GM12878 (cell line): ENCODE measurements at regions not wholly inside any gene's neighbourhood (a gene's known extent, or its start where the extent isn't known, plus 50 kb on each side); places are given as distances from the start of the nearest gene placed in this dataset.
A peak's percentile ranks its signal among the peaks of the same experiment; 100 is the strongest.

Source experiments
- ATF7 ChIP-seq: fragments of 450-650 bp; IDR thresholded peaks from 2 replicates; pipeline ENCODE4 v1.6.1; 2016; ENCODE audit warnings: low read depth, mild to moderate bottlenecking
- BHLHE40 ChIP-seq, 2 experiments: fragments of 450-650 bp in 1 of 2; IDR thresholded peaks; 2 replicates each; pipeline ENCODE4 v1.6.1; 2011 to 2017; ENCODE audit warnings: low read depth in 2 of 2, borderline replicate concordance in 1 of 2, improper control_type of control experiment in 1 of 2, low read length in 1 of 2, mild to moderate bottlenecking in 1 of 2
- CEBPB ChIP-seq, 2 experiments: fragments of 150-350 bp in 1 of 2; IDR thresholded peaks; 2 replicates each; pipeline ENCODE4 v1.6.1; 2012 to 2014; ENCODE audit warnings: low read depth in 2 of 2, low read length in 2 of 2, borderline replicate concordance in 1 of 2, inconsistent platforms in 1 of 2
- EED ChIP-seq: sonication (generic); IDR thresholded peaks from 2 replicates; pipeline ENCODE4 v1.6.1; 2016; ENCODE audit warnings: antibody characterized with exemption, low read depth
- GABPA ChIP-seq: IDR thresholded peaks from 2 replicates; pipeline ENCODE4 v1.6.1; 2014; ENCODE audit warnings: antibody characterized with exemption, low read depth, mild to moderate bottlenecking, inconsistent platforms
- IRF4 ChIP-seq: IDR thresholded peaks from 2 replicates; pipeline ENCODE4 v1.6.1; 2011; ENCODE audit warnings: low read depth, low read length
- NR2F1 ChIP-seq: fragments of 450-650 bp; conservative IDR thresholded peaks from 2 replicates; pipeline ENCODE4 v1.6.1; 2017; ENCODE audit warnings: mild to moderate bottlenecking
- TF ChIP-seq, protein P1 (sequence below): IDR thresholded peaks from 2 replicates; pipeline ENCODE4 v1.6.1; 2012; ENCODE audit warnings: low read depth, low read length, improper control_type of control experiment
- TF ChIP-seq, protein P2 (sequence below): IDR thresholded peaks from 2 replicates; pipeline ENCODE4 v1.6.1; 2012; ENCODE audit warnings: low read length, inconsistent platforms
- TF ChIP-seq, protein P3 (sequence below): fragments of 450-650 bp; IDR thresholded peaks from 2 replicates; pipeline ENCODE4 v1.6.1; 2017; ENCODE audit warnings: low read depth, mild to moderate bottlenecking, moderate library complexity
- TF ChIP-seq, protein P4 (sequence below): IDR thresholded peaks from 2 replicates; pipeline ENCODE4 v1.6.1; 2012; ENCODE audit warnings: mild to moderate bottlenecking, low read depth, low read length
- TF ChIP-seq, protein P5 (sequence below): fragments of 450-650 bp; IDR thresholded peaks from 2 replicates; pipeline ENCODE4 v1.6.1; 2017; ENCODE audit warnings: mild to moderate bottlenecking, low read depth, inconsistent platforms; ENCODE audit not compliant: poor library complexity, severe bottlenecking

DNA sequence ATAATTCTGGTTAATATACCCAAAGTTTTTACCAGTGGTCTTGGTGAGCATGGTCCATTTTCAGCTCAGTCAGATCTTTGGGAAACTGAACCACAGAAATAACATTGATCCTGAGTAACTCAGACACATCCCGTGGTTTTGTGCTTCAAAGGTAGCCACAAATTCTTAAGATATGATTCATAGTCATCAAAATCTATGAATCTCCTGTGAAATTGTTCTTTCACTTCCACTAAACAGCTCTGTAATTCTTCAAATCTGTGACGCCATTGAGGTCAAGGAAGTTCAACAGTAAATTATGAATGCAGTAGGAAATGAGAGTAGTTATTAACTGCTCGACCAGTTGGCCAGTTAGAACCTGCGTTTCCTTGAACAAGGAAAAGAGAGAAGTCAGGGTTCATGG is 147.3 kb downstream of the IRS1 start (continued):
- TF ChIP-seq, protein P1, sequence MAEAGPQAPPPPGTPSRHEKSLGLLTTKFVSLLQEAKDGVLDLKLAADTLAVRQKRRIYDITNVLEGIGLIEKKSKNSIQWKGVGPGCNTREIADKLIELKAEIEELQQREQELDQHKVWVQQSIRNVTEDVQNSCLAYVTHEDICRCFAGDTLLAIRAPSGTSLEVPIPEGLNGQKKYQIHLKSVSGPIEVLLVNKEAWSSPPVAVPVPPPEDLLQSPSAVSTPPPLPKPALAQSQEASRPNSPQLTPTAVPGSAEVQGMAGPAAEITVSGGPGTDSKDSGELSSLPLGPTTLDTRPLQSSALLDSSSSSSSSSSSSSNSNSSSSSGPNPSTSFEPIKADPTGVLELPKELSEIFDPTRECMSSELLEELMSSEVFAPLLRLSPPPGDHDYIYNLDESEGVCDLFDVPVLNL = no peak
- TF ChIP-seq ATF7 (peak; percentile 75), IRF4 (peak; percentile 59; the same call in 1 of the 2 replicates), CEBPB (IDR thresholded peaks at IDR 0.05; ENCODE audit: borderline replicate concordance in 1 of 2, low read depth in 2 of 2, low read length in 2 of 2) (0 out of 4 replicates have a peak, but pooled peaks of 1 of the 2 experiments have one; percentile 27), EED (peak; percentile 89), GABPA (peak; percentile 19; the same call in 1 of the 2 replicates), NR2F1 (peak; percentile 90), BHLHE40 (IDR thresholded peaks at IDR 0.05; ENCODE audit: borderline replicate concordance in 1 of 2, low read depth in 2 of 2, low read length in 1 of 2) (peak in 1 of 2 experiments; percentile 31; a peak in 1 of 4 replicates)
- TF ChIP-seq, protein P2, sequence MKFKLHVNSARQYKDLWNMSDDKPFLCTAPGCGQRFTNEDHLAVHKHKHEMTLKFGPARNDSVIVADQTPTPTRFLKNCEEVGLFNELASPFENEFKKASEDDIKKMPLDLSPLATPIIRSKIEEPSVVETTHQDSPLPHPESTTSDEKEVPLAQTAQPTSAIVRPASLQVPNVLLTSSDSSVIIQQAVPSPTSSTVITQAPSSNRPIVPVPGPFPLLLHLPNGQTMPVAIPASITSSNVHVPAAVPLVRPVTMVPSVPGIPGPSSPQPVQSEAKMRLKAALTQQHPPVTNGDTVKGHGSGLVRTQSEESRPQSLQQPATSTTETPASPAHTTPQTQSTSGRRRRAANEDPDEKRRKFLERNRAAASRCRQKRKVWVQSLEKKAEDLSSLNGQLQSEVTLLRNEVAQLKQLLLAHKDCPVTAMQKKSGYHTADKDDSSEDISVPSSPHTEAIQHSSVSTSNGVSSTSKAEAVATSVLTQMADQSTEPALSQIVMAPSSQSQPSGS = peak; percentile 63
- TF ChIP-seq, protein P3, sequence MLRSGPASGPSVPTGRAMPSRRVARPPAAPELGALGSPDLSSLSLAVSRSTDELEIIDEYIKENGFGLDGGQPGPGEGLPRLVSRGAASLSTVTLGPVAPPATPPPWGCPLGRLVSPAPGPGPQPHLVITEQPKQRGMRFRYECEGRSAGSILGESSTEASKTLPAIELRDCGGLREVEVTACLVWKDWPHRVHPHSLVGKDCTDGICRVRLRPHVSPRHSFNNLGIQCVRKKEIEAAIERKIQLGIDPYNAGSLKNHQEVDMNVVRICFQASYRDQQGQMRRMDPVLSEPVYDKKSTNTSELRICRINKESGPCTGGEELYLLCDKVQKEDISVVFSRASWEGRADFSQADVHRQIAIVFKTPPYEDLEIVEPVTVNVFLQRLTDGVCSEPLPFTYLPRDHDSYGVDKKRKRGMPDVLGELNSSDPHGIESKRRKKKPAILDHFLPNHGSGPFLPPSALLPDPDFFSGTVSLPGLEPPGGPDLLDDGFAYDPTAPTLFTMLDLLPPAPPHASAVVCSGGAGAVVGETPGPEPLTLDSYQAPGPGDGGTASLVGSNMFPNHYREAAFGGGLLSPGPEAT = peak; percentile 72; the same call in 1 of the 2 replicates
- TF ChIP-seq, protein P4, sequence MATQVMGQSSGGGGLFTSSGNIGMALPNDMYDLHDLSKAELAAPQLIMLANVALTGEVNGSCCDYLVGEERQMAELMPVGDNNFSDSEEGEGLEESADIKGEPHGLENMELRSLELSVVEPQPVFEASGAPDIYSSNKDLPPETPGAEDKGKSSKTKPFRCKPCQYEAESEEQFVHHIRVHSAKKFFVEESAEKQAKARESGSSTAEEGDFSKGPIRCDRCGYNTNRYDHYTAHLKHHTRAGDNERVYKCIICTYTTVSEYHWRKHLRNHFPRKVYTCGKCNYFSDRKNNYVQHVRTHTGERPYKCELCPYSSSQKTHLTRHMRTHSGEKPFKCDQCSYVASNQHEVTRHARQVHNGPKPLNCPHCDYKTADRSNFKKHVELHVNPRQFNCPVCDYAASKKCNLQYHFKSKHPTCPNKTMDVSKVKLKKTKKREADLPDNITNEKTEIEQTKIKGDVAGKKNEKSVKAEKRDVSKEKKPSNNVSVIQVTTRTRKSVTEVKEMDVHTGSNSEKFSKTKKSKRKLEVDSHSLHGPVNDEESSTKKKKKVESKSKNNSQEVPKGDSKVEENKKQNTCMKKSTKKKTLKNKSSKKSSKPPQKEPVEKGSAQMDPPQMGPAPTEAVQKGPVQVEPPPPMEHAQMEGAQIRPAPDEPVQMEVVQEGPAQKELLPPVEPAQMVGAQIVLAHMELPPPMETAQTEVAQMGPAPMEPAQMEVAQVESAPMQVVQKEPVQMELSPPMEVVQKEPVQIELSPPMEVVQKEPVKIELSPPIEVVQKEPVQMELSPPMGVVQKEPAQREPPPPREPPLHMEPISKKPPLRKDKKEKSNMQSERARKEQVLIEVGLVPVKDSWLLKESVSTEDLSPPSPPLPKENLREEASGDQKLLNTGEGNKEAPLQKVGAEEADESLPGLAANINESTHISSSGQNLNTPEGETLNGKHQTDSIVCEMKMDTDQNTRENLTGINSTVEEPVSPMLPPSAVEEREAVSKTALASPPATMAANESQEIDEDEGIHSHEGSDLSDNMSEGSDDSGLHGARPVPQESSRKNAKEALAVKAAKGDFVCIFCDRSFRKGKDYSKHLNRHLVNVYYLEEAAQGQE = no peak
- TF ChIP-seq, protein P5, sequence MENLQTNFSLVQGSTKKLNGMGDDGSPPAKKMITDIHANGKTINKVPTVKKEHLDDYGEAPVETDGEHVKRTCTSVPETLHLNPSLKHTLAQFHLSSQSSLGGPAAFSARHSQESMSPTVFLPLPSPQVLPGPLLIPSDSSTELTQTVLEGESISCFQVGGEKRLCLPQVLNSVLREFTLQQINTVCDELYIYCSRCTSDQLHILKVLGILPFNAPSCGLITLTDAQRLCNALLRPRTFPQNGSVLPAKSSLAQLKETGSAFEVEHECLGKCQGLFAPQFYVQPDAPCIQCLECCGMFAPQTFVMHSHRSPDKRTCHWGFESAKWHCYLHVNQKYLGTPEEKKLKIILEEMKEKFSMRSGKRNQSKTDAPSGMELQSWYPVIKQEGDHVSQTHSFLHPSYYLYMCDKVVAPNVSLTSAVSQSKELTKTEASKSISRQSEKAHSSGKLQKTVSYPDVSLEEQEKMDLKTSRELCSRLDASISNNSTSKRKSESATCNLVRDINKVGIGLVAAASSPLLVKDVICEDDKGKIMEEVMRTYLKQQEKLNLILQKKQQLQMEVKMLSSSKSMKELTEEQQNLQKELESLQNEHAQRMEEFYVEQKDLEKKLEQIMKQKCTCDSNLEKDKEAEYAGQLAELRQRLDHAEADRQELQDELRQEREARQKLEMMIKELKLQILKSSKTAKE = peak; percentile 13
- TF ChIP-seq, all 136 proteins: peak for 28
